ENCODE measurements at regions not wholly inside any gene's neighbourhood (a gene's known extent, or its start where the extent isn't known, plus 50 kb on each side); places are given as distances from the start of the nearest gene placed in this dataset.

DNA sequence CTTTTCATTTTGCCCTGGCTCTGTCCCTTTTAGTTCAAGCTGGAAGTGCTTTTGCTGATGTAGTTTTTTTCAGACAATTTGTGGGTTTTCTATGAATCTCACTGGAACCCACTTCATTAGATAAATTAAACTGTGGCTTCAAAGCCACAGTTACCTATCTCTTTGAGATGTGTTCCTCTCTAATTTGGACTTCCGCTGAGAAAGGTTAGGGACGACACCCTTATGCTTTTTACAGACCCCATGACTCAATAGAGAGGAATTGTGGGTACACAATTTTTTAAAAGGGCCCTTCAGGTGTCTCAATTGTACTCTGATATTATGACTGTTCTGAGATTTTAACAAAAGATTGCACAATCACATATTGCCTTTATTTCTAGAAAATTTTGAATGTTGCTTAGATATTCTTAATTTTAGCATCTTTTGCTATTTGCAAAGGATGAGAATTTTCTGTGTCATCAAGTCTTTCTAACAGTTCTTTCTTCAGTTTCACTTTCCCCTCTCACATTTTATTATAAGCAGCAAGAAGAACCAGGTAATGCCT lies 110.6 kb downstream of the GADD45G start:
- Histone ChIP-seq H3K4me1 (ENCODE audit: control insufficient read depth, insufficient read depth, low read length) (peaks cover 3% of the 10 kb centered on the region), H3K9ac (ENCODE audit: extremely low read depth, low read length, poor library complexity, severe bottlenecking) (no peak overlapping the region), H3K4me3 (ENCODE audit: low read length) (no peak overlapping the region), H3K9me3 (ENCODE audit: control insufficient read depth, low read length) (no peaks in the 10 kb centered on the region), H3K27ac (ENCODE audit: low read depth, low read length) (no peak overlapping the region), H3K36me3 (ENCODE audit: control insufficient read depth, insufficient read depth, low read length) (no peaks in the 10 kb centered on the region), H3K27me3 (ENCODE audit: control insufficient read depth, insufficient read depth, low read length, poor library complexity, severe bottlenecking) (no peaks in the 10 kb centered on the region)
- Mint-ChIP-seq H3K4me3 (no peak overlapping the region), H3K4me1 (peaks cover 10% of the 10 kb centered on the region), H3K27me3 (ENCODE audit: insufficient read depth) (peaks cover 1% of the 10 kb centered on the region), H3K36me3 (ENCODE audit: low read depth) (no peaks in the 10 kb centered on the region), H3K9me3 (no peaks in the 10 kb centered on the region), H3K27ac (no peak overlapping the region)
- no peak for DNase-seq
- TF ChIP-seq, protein P1, sequence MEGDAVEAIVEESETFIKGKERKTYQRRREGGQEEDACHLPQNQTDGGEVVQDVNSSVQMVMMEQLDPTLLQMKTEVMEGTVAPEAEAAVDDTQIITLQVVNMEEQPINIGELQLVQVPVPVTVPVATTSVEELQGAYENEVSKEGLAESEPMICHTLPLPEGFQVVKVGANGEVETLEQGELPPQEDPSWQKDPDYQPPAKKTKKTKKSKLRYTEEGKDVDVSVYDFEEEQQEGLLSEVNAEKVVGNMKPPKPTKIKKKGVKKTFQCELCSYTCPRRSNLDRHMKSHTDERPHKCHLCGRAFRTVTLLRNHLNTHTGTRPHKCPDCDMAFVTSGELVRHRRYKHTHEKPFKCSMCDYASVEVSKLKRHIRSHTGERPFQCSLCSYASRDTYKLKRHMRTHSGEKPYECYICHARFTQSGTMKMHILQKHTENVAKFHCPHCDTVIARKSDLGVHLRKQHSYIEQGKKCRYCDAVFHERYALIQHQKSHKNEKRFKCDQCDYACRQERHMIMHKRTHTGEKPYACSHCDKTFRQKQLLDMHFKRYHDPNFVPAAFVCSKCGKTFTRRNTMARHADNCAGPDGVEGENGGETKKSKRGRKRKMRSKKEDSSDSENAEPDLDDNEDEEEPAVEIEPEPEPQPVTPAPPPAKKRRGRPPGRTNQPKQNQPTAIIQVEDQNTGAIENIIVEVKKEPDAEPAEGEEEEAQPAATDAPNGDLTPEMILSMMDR (conservative IDR thresholded peaks at IDR 0.05), result no peak
- WGBS, 2 experiments (ENCODE audit: insufficient coverage in 1 of 2, insufficient read length in 1 of 2), result 90 to 100% methylated on average over 2 of the region's 2 CpGs

DNA sequence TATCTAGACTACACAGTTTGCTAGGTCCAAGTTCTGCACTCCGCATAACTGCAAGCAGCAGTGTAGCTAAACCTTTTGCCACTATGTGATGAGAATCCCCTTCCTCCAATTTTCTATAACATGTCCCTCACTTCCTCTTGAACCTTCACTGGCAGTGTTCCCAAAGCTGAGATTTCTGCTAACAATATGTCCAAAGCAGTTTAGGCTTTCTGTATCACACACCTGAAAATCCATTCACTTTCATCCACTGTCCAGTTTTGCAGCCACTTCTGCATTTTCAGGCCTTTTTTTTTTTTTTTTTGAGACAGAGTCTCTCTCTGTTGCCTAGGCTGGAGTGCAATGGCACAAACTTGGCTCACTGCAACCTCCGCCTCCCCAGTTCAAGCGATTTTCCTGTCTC lies 111.1 kb downstream of the GADD45G start:
- H3K4me1 ChIP-seq (ENCODE audit: control insufficient read depth, insufficient read depth, low read length), result peaks cover 3% of the 10 kb centered on the region
- DNase-seq, result no peak
- Mint-ChIP-seq H3K27ac (no peak overlapping the region), H3K4me1 (peaks cover 10% of the 10 kb centered on the region), H3K9me3 (no peaks in the 10 kb centered on the region), H3K4me3 (no peak overlapping the region), H3K27me3 (ENCODE audit: insufficient read depth) (peaks cover 1% of the 10 kb centered on the region), H3K36me3 (ENCODE audit: low read depth) (no peaks in the 10 kb centered on the region)
- no peak overlapping the region for H3K27ac ChIP-seq (ENCODE audit: low read depth, low read length)
- no peak overlapping the region for H3K4me3 ChIP-seq (ENCODE audit: low read length)
- 92 to 100% methylated on average over 3 of the region's 3 CpGs for WGBS, 2 experiments (ENCODE audit: insufficient coverage in 1 of 2, insufficient read length in 1 of 2)
- no peaks in the 10 kb centered on the region for H3K27me3 ChIP-seq (ENCODE audit: control insufficient read depth, insufficient read depth, low read length, poor library complexity, severe bottlenecking)
- H3K36me3 ChIP-seq (ENCODE audit: control insufficient read depth, insufficient read depth, low read length), result no peaks in the 10 kb centered on the region
- TF ChIP-seq, protein P1 (conservative IDR thresholded peaks at IDR 0.05), result no peak
- H3K9ac ChIP-seq (ENCODE audit: extremely low read depth, low read length, poor library complexity, severe bottlenecking), result no peak overlapping the region
- H3K9me3 ChIP-seq (ENCODE audit: control insufficient read depth, low read length), result no peaks in the 10 kb centered on the region

DNA sequence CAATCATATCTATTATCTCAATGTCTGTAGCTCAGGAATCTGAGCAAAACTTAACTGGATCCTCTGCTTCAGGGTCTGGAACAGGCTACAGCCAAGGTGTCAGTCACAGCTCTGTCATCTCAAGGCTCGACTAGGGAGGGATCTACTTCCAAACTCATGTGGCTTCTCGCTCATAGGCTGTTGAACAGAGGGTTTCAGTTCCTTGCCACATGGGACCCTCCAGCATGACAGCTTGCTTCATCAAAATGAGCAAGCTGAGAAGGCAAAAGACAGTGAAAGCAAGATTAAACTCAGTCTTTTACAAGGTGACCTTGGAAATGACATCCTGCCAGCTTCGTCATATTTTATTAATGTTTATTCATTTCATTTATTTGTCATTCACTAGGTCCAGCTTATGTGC lies 111.7 kb downstream of the GADD45G start:
- H3K9ac ChIP-seq (ENCODE audit: extremely low read depth, low read length, poor library complexity, severe bottlenecking), result no peak overlapping the region
- H3K4me3 ChIP-seq (ENCODE audit: low read length), result no peak overlapping the region
- peaks cover 3% of the 10 kb centered on the region for H3K4me1 ChIP-seq (ENCODE audit: control insufficient read depth, insufficient read depth, low read length)
- 93 to 94% methylated on average over 3 of the region's 3 CpGs for WGBS, 2 experiments (ENCODE audit: insufficient coverage in 1 of 2, insufficient read length in 1 of 2)
- no peak overlapping the region for H3K27ac ChIP-seq (ENCODE audit: low read depth, low read length)
- H3K27ac Mint-ChIP-seq, result no peak overlapping the region
- H3K27me3 ChIP-seq (ENCODE audit: control insufficient read depth, insufficient read depth, low read length, poor library complexity, severe bottlenecking), result no peaks in the 10 kb centered on the region
- TF ChIP-seq, protein P1 (conservative IDR thresholded peaks at IDR 0.05), result no peak
- H3K36me3 Mint-ChIP-seq (ENCODE audit: low read depth), result no peaks in the 10 kb centered on the region
- no peaks in the 10 kb centered on the region for H3K36me3 ChIP-seq (ENCODE audit: control insufficient read depth, insufficient read depth, low read length)
- no peak for DNase-seq
- peaks cover 10% of the 10 kb centered on the region for H3K4me1 Mint-ChIP-seq
- no peaks in the 10 kb centered on the region for H3K9me3 Mint-ChIP-seq
- H3K27me3 Mint-ChIP-seq (ENCODE audit: insufficient read depth), result peaks cover 1% of the 10 kb centered on the region
- no peak overlapping the region for H3K4me3 Mint-ChIP-seq
- H3K9me3 ChIP-seq (ENCODE audit: control insufficient read depth, low read length), result no peaks in the 10 kb centered on the region

All from endodermal cell (in vitro differentiated cells).